Loucy (cell line): ENCODE measurements at regions not wholly inside any gene's neighbourhood (a gene's known extent, or its start where the extent isn't known, plus 50 kb on each side); places are given as distances from the start of the nearest gene placed in this dataset.
"Not testable (repeated sequence)": the region's sequence is repeated elsewhere in the genome, so short reads cannot be mapped to it uniquely, and the experiment has no call there.

Experiments
- EZH2phosphoT487 ChIP-seq: fragments of 200-600 bp; IDR thresholded peaks from 2 replicates; pipeline ENCODE4 v1.6.1; 2018; ENCODE audit warnings: antibody characterized with exemption, mild to moderate bottlenecking, moderate library complexity, borderline replicate concordance
- TF ChIP-seq, protein P1 (sequence below): fragments of 200-600 bp; sonication (generic); conservative IDR thresholded peaks from 2 replicates; pipeline ENCODE4 v1.5.1; 2014; ENCODE audit warnings: mild to moderate bottlenecking, antibody characterized with exemption, low read length

DNA sequence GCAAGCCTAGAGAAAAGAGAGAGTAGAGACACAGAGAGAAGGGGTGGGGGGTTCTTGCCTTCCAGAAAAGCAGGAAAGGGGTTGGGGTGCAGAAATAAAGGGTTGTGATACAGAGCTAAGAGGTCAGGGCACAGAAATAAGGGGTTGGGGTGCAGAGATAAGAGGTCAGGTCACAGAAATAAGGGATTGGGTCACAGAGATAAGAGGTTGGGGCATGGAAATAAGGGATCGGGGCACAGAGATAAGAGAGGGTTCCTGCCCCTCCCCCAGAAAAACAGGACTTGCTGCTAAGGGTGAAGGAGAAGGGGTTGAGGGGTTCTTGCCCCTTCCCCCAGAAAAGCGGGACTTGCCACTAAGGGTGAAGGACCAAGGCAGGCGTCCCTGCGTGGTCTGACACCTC lies 189.6 kb upstream of the FRG2C start:
- TF ChIP-seq EZH2phosphoT487 = not testable (repeated sequence)
- TF ChIP-seq, protein P1, sequence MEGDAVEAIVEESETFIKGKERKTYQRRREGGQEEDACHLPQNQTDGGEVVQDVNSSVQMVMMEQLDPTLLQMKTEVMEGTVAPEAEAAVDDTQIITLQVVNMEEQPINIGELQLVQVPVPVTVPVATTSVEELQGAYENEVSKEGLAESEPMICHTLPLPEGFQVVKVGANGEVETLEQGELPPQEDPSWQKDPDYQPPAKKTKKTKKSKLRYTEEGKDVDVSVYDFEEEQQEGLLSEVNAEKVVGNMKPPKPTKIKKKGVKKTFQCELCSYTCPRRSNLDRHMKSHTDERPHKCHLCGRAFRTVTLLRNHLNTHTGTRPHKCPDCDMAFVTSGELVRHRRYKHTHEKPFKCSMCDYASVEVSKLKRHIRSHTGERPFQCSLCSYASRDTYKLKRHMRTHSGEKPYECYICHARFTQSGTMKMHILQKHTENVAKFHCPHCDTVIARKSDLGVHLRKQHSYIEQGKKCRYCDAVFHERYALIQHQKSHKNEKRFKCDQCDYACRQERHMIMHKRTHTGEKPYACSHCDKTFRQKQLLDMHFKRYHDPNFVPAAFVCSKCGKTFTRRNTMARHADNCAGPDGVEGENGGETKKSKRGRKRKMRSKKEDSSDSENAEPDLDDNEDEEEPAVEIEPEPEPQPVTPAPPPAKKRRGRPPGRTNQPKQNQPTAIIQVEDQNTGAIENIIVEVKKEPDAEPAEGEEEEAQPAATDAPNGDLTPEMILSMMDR = not testable (repeated sequence)
